DND-41 (cell line): ENCODE measurements at regions not wholly inside any gene's neighbourhood (a gene's known extent, or its start where the extent isn't known, plus 50 kb on each side); places are given as distances from the start of the nearest gene placed in this dataset.

Experiments
- ATAC-seq: fragments of 200-7000 bp; cut with Tn5 transposase; 3 replicates; pipeline ENCODE4 v1.9.1; 2021; ENCODE audit warnings: low read depth; ENCODE audit not compliant: insufficient read depth
- DNase-seq: peaks from one replicate; pipeline ENCODE4 v3.0.0-alpha.2; 2020
- H2AFZ ChIP-seq: 2 replicates; pipeline ENCODE4 v1.6.0; 2012; ENCODE audit warnings: low read depth, low read length
- H3K27ac ChIP-seq: 2 replicates; pipeline ENCODE4 v1.5.1; 2012; ENCODE audit warnings: low read length, inconsistent platforms
- H3K27me3 ChIP-seq: fragments of 200-600 bp; sonication (generic); 2 replicates; pipeline ENCODE4 v1.6.0; 2012; ENCODE audit warnings: low read length, mild to moderate bottlenecking, inconsistent platforms; ENCODE audit not compliant: insufficient read depth, poor library complexity
- H3K36me3 ChIP-seq: 2 replicates; pipeline ENCODE4 v1.5.1; 2012; ENCODE audit warnings: low read length, inconsistent platforms; ENCODE audit not compliant: insufficient read depth
- H3K4me1 ChIP-seq: 2 replicates; pipeline ENCODE4 v1.5.1; 2012; ENCODE audit warnings: mild to moderate bottlenecking, low read length; ENCODE audit not compliant: insufficient read depth
- H3K4me2 ChIP-seq: 2 replicates; pipeline ENCODE4 v1.6.0; 2012; ENCODE audit warnings: mild to moderate bottlenecking, moderate library complexity, low read length, inconsistent platforms; ENCODE audit not compliant: insufficient read depth
- H3K4me3 ChIP-seq, 2 experiments: fragments of 200-600 bp in 1 of 2; shearing (Covaris generic) in 1 of 2; 2 replicates each; pipeline ENCODE4 v1.5.1; 2012 to 2016; ENCODE audit warnings: inconsistent platforms in 2 of 2, low read length in 2 of 2, mild to moderate bottlenecking in 2 of 2, low read depth in 1 of 2, moderate library complexity in 1 of 2
- H3K79me2 ChIP-seq: 2 replicates; pipeline ENCODE4 v1.6.0; 2012; ENCODE audit warnings: low read length, inconsistent platforms; ENCODE audit not compliant: insufficient read depth
- H3K9ac ChIP-seq: 2 replicates; pipeline ENCODE4 v1.6.0; 2012; ENCODE audit warnings: low read depth, mild to moderate bottlenecking, inconsistent platforms, low read length, moderate library complexity
- H3K9me3 ChIP-seq: 2 replicates; pipeline ENCODE4 v1.5.1; 2012; ENCODE audit warnings: low read length, moderate library complexity, mild to moderate bottlenecking, inconsistent platforms; ENCODE audit not compliant: insufficient read depth, severe bottlenecking
- H4K20me1 ChIP-seq: 2 replicates; pipeline ENCODE4 v1.6.0; 2012; ENCODE audit warnings: low read length; ENCODE audit not compliant: insufficient read depth
- EZH2 ChIP-seq: IDR thresholded peaks from 3 replicates; pipeline ENCODE4 v1.6.1; 2012; ENCODE audit warnings: borderline replicate concordance, low read depth, mild to moderate bottlenecking, moderate library complexity, low read length, inconsistent platforms; ENCODE audit not compliant: severe bottlenecking
- TF ChIP-seq, protein P1 (sequence below): IDR thresholded peaks from 2 replicates; pipeline ENCODE4 v1.5.1; 2012; ENCODE audit warnings: borderline replicate concordance, low read length, moderate library complexity, mild to moderate bottlenecking; ENCODE audit not compliant: poor library complexity, severe bottlenecking; ENCODE audit errors: extremely low read depth

DNA sequence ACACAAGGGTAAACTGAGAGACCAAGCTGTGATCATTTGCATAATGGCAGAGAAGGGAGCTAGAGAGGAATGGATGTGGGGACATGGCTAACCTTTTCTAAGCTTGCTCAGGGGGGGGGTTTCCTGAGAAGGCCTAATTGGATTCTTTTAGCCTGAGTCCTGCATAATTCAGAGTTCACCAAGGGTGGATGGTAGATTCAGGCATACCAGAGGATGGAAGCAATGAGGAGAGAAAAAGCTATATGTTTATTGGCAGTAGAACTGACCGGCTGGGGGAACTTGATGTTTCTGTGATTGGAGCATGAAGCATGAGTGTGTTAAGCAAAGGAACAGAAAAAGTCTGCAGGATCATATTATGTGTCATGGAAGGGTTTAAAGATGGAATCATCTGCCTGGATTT, 65.9 kb upstream of the KLF12 start:
- H3K9ac ChIP-seq = no peak overlapping the region
- no peak overlapping the region for H3K4me3 ChIP-seq
- H3K79me2 ChIP-seq = no peaks in the 10 kb centered on the region
- no peaks in the 10 kb centered on the region for H3K36me3 ChIP-seq
- H4K20me1 ChIP-seq = no peaks in the 10 kb centered on the region
- no peak overlapping the region for H3K4me2 ChIP-seq
- H3K27me3 ChIP-seq = no peaks in the 10 kb centered on the region
- no peak overlapping the region for H2AFZ ChIP-seq
- H3K4me1 ChIP-seq = no peaks in the 10 kb centered on the region
- H3K27ac ChIP-seq = no peak overlapping the region
- ATAC-seq (no peak), DNase-seq (no peak)
- H3K9me3 ChIP-seq = no peaks in the 10 kb centered on the region
- TF ChIP-seq EZH2 = no peak
- TF ChIP-seq, protein P1, sequence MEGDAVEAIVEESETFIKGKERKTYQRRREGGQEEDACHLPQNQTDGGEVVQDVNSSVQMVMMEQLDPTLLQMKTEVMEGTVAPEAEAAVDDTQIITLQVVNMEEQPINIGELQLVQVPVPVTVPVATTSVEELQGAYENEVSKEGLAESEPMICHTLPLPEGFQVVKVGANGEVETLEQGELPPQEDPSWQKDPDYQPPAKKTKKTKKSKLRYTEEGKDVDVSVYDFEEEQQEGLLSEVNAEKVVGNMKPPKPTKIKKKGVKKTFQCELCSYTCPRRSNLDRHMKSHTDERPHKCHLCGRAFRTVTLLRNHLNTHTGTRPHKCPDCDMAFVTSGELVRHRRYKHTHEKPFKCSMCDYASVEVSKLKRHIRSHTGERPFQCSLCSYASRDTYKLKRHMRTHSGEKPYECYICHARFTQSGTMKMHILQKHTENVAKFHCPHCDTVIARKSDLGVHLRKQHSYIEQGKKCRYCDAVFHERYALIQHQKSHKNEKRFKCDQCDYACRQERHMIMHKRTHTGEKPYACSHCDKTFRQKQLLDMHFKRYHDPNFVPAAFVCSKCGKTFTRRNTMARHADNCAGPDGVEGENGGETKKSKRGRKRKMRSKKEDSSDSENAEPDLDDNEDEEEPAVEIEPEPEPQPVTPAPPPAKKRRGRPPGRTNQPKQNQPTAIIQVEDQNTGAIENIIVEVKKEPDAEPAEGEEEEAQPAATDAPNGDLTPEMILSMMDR = no peak

DNA sequence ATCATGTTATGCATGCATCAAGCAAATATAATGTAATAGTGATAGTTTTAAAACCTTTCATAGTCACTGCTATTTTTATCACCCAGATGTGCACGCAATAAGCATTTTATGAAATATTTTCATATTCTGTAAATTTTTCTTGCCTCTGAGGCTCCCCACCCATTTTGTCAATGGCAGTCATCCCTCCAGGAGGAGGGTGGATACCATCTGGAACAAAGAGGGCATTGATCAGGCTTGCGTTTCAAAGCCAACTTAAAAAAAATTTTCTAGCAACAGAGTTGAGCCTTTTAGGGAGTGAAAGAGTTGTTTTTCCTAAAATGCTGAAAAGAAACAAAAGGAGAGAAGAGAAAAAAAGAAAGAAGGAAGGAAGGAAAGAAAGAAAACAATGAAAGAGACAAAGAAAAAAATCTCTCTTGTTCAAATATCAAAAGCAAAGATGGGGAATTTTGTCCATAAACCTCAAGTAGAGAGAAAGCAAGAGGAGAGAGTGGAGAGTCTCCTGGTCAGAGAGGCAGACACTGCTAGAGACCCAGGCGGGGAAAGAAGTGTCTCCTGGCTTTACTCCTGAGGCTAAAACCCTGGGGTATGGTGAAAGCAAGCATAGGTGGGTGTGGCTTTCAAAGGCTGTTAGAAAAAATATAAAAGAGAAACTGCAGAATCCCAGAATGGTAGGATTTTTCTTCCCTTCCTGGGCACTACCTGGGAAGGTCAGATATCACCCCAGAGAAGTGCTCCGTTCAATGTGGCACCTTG, 63.6 kb upstream of the KLF12 start:
- H3K4me3 ChIP-seq = no peak overlapping the region
- H3K4me2 ChIP-seq = no peak overlapping the region
- H3K79me2 ChIP-seq = no peaks in the 10 kb centered on the region
- no peaks in the 10 kb centered on the region for H3K36me3 ChIP-seq
- no peak for TF ChIP-seq EZH2
- TF ChIP-seq, protein P1 = no peak
- H4K20me1 ChIP-seq = no peaks in the 10 kb centered on the region
- no peak overlapping the region for H2AFZ ChIP-seq
- no peak for ATAC-seq
- no peaks in the 10 kb centered on the region for H3K27me3 ChIP-seq
- DNase-seq = no peak
- no peak overlapping the region for H3K27ac ChIP-seq
- no peaks in the 10 kb centered on the region for H3K9me3 ChIP-seq
- H3K4me1 ChIP-seq = no peaks in the 10 kb centered on the region
- no peak overlapping the region for H3K9ac ChIP-seq

DNA sequence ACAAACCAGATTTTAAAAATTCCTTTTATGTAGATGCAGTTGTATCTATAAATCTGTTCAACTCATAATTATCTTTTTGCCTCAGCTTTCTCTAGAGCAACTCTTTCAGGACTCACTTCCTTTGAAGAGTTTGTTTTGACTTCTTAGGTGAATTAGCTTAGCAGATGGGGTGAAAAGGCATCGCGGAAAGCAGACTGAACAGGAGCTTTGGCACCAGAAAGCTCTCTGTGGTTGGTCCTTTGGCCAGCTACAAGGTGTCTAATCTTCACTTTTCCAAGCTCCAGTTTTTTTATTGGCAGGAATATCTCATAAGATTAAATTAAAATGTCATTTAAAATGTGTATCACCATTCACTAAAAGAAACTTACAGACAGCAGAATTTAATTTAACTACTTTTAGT, 60.6 kb upstream of the KLF12 start:
- Histone ChIP-seq H3K4me2 (no peak overlapping the region), H3K27me3 (no peaks in the 10 kb centered on the region), H3K36me3 (no peaks in the 10 kb centered on the region), H3K4me3 (no peak overlapping the region), H3K4me1 (peaks cover 22% of the 10 kb centered on the region), H3K9ac (no peak overlapping the region), H4K20me1 (no peaks in the 10 kb centered on the region), H3K79me2 (no peaks in the 10 kb centered on the region), H2AFZ (no peak overlapping the region), H3K9me3 (no peaks in the 10 kb centered on the region), H3K27ac (no peak overlapping the region)
- TF ChIP-seq EZH2 = no peak
- TF ChIP-seq, protein P1 = no peak
- ATAC-seq (no peak), DNase-seq (no peak)

DNA sequence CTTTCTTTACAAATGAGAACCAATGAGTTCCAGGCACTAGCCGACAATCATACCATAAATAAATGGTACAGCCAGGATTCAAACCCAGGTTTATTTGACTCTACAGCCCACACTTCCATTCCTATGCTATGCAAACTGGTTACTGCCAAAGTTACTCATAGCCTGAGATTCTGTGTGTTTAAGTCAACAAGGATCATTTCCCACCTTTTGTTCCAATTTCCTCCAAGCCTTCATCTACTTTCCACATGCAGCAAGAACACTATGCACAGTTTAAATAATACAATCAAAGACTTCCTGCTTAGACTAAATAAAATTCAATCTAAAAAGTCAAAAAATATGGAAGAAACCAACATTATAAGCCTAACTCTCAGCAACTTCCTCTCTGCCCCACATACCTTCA, 59.2 kb upstream of the KLF12 start:
- no peak for ATAC-seq
- no peak for TF ChIP-seq EZH2

More for the DNA sequence above, 59.2 kb upstream of the KLF12 start:
- Histone ChIP-seq H3K4me1 (peaks cover 22% of the 10 kb centered on the region), H3K4me3 (no peak overlapping the region), H2AFZ (no peak overlapping the region), H3K9ac (no peak overlapping the region), H3K4me2 (no peak overlapping the region), H3K79me2 (no peaks in the 10 kb centered on the region), H3K9me3 (no peaks in the 10 kb centered on the region), H3K27me3 (no peaks in the 10 kb centered on the region), H3K27ac (no peak overlapping the region), H4K20me1 (no peaks in the 10 kb centered on the region), H3K36me3 (no peaks in the 10 kb centered on the region)
- no peak for DNase-seq
